Kidney (tissue), 13 donors: ENCODE measurements at regions not wholly inside any gene's neighbourhood (a gene's known extent, or its start where the extent isn't known, plus 50 kb on each side); places are given as distances from the start of the nearest gene placed in this dataset.

Experiments used
- DNase-seq, 5 donors: peaks; one replicate each; pipeline ENCODE4 v3.0.0-alpha.2; 2013 to 2020
- FAIRE-seq: peaks from 2 replicates; lab custom pipeline; 2012; peaks lifted over from hg19 to GRCh38; lab: Jason Lieb, UNC
- H3K27ac ChIP-seq, 2 donors: one replicate each; pipeline ENCODE4 v1.7.0; 2013; ENCODE audit warnings: low read depth in 2 of 2, low read length in 2 of 2, inconsistent platforms in 1 of 2
- H3K27me3 ChIP-seq: one replicate; pipeline ENCODE4 v1.7.1; 2013; ENCODE audit warnings: low read length, inconsistent platforms; ENCODE audit not compliant: control insufficient read depth, insufficient read depth
- H3K36me3 ChIP-seq, 3 donors: one replicate each; pipeline versions ENCODE4 v1.7.0 to v1.7.1; 2013; ENCODE audit warnings: low read length in 3 of 3, control low read depth in 1 of 3, inconsistent platforms in 1 of 3; ENCODE audit not compliant: insufficient read depth in 3 of 3, control insufficient read depth in 2 of 3
- H3K4me1 ChIP-seq, 3 donors: one replicate each; pipeline versions ENCODE4 v1.7.0 to v1.7.1; 2013; ENCODE audit warnings: low read length in 3 of 3, inconsistent platforms in 1 of 3, low read depth in 1 of 3; ENCODE audit not compliant: control insufficient read depth in 2 of 3, insufficient read depth in 2 of 3
- H3K4me3 ChIP-seq, 3 donors: one replicate each; pipeline versions ENCODE4 v1.7.0 to v1.8.1; 2013; ENCODE audit warnings: low read length in 3 of 3, control low read depth in 1 of 3, inconsistent platforms in 1 of 3
- H3K9ac ChIP-seq, 3 donors: one replicate each; pipeline versions ENCODE4 v1.7.0 to v1.7.1; 2013; ENCODE audit warnings: low read length in 3 of 3, control low read depth in 1 of 3, inconsistent platforms in 1 of 3
- H3K9me3 ChIP-seq, 3 donors: one replicate each; pipeline versions ENCODE4 v1.7.0 to v1.7.1; 2013; ENCODE audit warnings: low read length in 3 of 3, control low read depth in 1 of 3, inconsistent platforms in 1 of 3; ENCODE audit not compliant: control insufficient read depth in 2 of 3, insufficient read depth in 1 of 3
- CTCF ChIP-seq: IDR thresholded peaks from 3 replicates; pipeline ENCODE4 v1.5.1; 2012; ENCODE audit warnings: mild to moderate bottlenecking, moderate library complexity, borderline replicate concordance; ENCODE audit not compliant: insufficient read depth; ENCODE audit errors: extremely low read depth
- intact Hi-C: fragments of 100-400 bp; cut with DNase I; formaldehyde crosslinking; loops from one replicate; pipeline ENCODE4 v1.11.1; 2022
- donor health status: control.
- donor health status: control.
- donor health status: control.
- donor health status: control.
- donor health status: control.
- donor health status: DM: yes; HTN: yes; CAD: no.
- donor health status: Normal renal cell carcinoma (clear cell type).

- H3K9ac ChIP-seq: no peak overlapping the region
- H3K9me3 ChIP-seq: no peaks in the 10 kb centered on the region
- TF ChIP-seq CTCF: no peak
- H3K36me3 ChIP-seq: no peaks in the 10 kb centered on the region
- H3K27me3 ChIP-seq: no peaks in the 10 kb centered on the region
- peaks cover 0 to 6% (median 6%) of the 10 kb centered on the region in 3 donors for H3K4me1 ChIP-seq
- DNase-seq (no peak), FAIRE-seq (no peak)
- H3K4me3 ChIP-seq: no peak overlapping the region
- no peak overlapping the region for H3K27ac ChIP-seq
- intact Hi-C loops: no loop called here
These were observed 128.3 kb upstream of the SPATA13 start for GRCh38 chr13:24032252-24032651.

GRCh38 chr13:24032674-24033073 is 127.8 kb upstream of the SPATA13 start:
- no peak overlapping the region for H3K4me3 ChIP-seq
- H3K27me3 ChIP-seq: no peaks in the 10 kb centered on the region
- no peak overlapping the region for H3K9ac ChIP-seq
- intact Hi-C loops: no loop called here
- no peaks in the 10 kb centered on the region for H3K36me3 ChIP-seq
- no peak for DNase-seq
- H3K27ac ChIP-seq: no peak overlapping the region
- no peaks in the 10 kb centered on the region for H3K9me3 ChIP-seq
- no peak for TF ChIP-seq CTCF
- FAIRE-seq: no peak
- peaks cover 0 to 6% (median 6%) of the 10 kb centered on the region in 3 donors for H3K4me1 ChIP-seq

- Histone ChIP-seq H3K9ac (no peak overlapping the region), H3K4me3 (no peak overlapping the region), H3K36me3 (no peaks in the 10 kb centered on the region), H3K27ac (no peak overlapping the region), H3K4me1 (peaks cover 0 to 9% (median 6%) of the 10 kb centered on the region in 3 donors), H3K27me3 (no peaks in the 10 kb centered on the region), H3K9me3 (no peaks in the 10 kb centered on the region)
- no peak for TF ChIP-seq CTCF
- FAIRE-seq (no peak), DNase-seq (peak in 1 of 5 donors; percentile 39)
- intact Hi-C loops: no loop called here
These were observed 126.8 kb upstream of the SPATA13 start for GRCh38 chr13:24033527-24034302.

- no peak overlapping the region for H3K4me3 ChIP-seq
- no peak overlapping the region for H3K27ac ChIP-seq
- H3K9me3 ChIP-seq: no peaks in the 10 kb centered on the region
- TF ChIP-seq CTCF: no peak
- H3K9ac ChIP-seq: no peak overlapping the region
- intact Hi-C loops: no loop called here
- DNase-seq (no peak), FAIRE-seq (no peak)
- H3K4me1 ChIP-seq: peaks cover 0 to 10% (median 10%) of the 10 kb centered on the region in 3 donors
- H3K27me3 ChIP-seq: no peaks in the 10 kb centered on the region
- H3K36me3 ChIP-seq: no peaks in the 10 kb centered on the region
These were observed 125.1 kb upstream of the SPATA13 start for GRCh38 chr13:24035411-24035810.
